ENCODE measurements at regions not wholly inside any gene's neighbourhood (a gene's known extent, or its start where the extent isn't known, plus 50 kb on each side); places are given as distances from the start of the nearest gene placed in this dataset.
A peak's percentile ranks its signal among the peaks of the same experiment; 100 is the strongest.

DNA sequence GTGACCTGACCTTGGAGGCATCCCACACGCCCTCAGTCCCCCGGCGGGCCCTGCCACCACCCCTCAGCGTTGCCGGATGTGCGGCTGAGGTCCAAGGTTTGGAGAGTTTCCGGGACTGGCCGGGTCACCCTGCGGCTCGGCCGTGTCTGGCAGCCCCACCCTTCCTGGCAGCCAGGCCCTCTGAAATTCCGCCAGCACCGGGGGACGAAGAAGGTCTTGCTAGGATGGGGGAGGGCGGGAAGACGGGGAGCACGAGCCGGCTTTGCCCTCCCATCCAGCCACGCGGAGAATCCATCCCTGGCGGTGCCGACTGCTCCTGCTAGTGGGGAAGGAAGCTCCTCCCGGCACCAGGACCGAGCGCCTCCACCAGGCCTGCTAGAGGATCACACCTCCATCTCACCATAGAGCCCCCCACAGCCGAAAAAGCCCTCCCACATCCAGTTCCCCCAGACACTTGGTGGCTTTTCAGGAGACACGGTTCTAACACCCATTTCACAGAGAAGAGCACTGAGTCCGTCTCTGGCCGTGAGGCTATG lies 81.5 kb downstream of the CPN2 start:
- TF ChIP-seq, protein P1, sequence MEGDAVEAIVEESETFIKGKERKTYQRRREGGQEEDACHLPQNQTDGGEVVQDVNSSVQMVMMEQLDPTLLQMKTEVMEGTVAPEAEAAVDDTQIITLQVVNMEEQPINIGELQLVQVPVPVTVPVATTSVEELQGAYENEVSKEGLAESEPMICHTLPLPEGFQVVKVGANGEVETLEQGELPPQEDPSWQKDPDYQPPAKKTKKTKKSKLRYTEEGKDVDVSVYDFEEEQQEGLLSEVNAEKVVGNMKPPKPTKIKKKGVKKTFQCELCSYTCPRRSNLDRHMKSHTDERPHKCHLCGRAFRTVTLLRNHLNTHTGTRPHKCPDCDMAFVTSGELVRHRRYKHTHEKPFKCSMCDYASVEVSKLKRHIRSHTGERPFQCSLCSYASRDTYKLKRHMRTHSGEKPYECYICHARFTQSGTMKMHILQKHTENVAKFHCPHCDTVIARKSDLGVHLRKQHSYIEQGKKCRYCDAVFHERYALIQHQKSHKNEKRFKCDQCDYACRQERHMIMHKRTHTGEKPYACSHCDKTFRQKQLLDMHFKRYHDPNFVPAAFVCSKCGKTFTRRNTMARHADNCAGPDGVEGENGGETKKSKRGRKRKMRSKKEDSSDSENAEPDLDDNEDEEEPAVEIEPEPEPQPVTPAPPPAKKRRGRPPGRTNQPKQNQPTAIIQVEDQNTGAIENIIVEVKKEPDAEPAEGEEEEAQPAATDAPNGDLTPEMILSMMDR (IDR thresholded peaks at IDR 0.05; ENCODE audit: poor library complexity, severe bottlenecking): no peak
- no peaks in the 10 kb centered on the region for H3K4me1 ChIP-seq (ENCODE audit: insufficient read depth, poor library complexity, severe bottlenecking)
- H3K27ac ChIP-seq (ENCODE audit: poor library complexity, severe bottlenecking): no peak overlapping the region
- no peak for ATAC-seq (ENCODE audit: low read depth)
- no peaks in the 10 kb centered on the region for H3K36me3 ChIP-seq (ENCODE audit: low read depth)
- peak; percentile 49 for DNase-seq (ENCODE audit: low spot score)
- H3K27me3 ChIP-seq (ENCODE audit: insufficient read depth, poor library complexity, severe bottlenecking): no peaks in the 10 kb centered on the region
- H3K9me3 ChIP-seq (ENCODE audit: severe bottlenecking): no peaks in the 10 kb centered on the region
- no peak overlapping the region for H3K4me3 ChIP-seq (ENCODE audit: severe bottlenecking)

- H3K4me1 ChIP-seq (ENCODE audit: insufficient read depth, poor library complexity, severe bottlenecking): no peaks in the 10 kb centered on the region
- H3K27me3 ChIP-seq (ENCODE audit: insufficient read depth, poor library complexity, severe bottlenecking): no peaks in the 10 kb centered on the region
- TF ChIP-seq, protein P1 (IDR thresholded peaks at IDR 0.05; ENCODE audit: poor library complexity, severe bottlenecking): no peak
These were observed 80.3 kb downstream of the CPN2 start for GRCh38 chr3:194270627-194271459.

GRCh38 chr3:194271460-194272035 lies 79.6 kb downstream of the CPN2 start:
- Histone ChIP-seq H3K4me1 (ENCODE audit: insufficient read depth, poor library complexity, severe bottlenecking) (no peaks in the 10 kb centered on the region), H3K27me3 (ENCODE audit: insufficient read depth, poor library complexity, severe bottlenecking) (no peaks in the 10 kb centered on the region), H3K27ac (ENCODE audit: poor library complexity, severe bottlenecking) (no peak overlapping the region), H3K36me3 (ENCODE audit: low read depth) (no peaks in the 10 kb centered on the region), H3K4me3 (ENCODE audit: severe bottlenecking) (no peak overlapping the region), H3K9me3 (ENCODE audit: severe bottlenecking) (no peaks in the 10 kb centered on the region)
- ATAC-seq (ENCODE audit: low read depth): no peak
- DNase-seq (ENCODE audit: low spot score): no peak
- TF ChIP-seq, protein P1 (IDR thresholded peaks at IDR 0.05; ENCODE audit: poor library complexity, severe bottlenecking): no peak

More at GRCh38 chr3:194270627-194271459, 80.3 kb downstream of the CPN2 start:
- Histone ChIP-seq H3K36me3 (ENCODE audit: low read depth) (no peaks in the 10 kb centered on the region), H3K4me3 (ENCODE audit: severe bottlenecking) (no peak overlapping the region), H3K9me3 (ENCODE audit: severe bottlenecking) (no peaks in the 10 kb centered on the region), H3K27ac (ENCODE audit: poor library complexity, severe bottlenecking) (no peak overlapping the region)
- ATAC-seq (ENCODE audit: low read depth): no peak
- DNase-seq (ENCODE audit: low spot score): peak; percentile 47

- no peaks in the 10 kb centered on the region for H3K9me3 ChIP-seq (ENCODE audit: severe bottlenecking)
- no peak overlapping the region for H3K4me3 ChIP-seq (ENCODE audit: severe bottlenecking)
- no peaks in the 10 kb centered on the region for H3K4me1 ChIP-seq (ENCODE audit: insufficient read depth, poor library complexity, severe bottlenecking)
- H3K36me3 ChIP-seq (ENCODE audit: low read depth): no peaks in the 10 kb centered on the region
- no peak overlapping the region for H3K27ac ChIP-seq (ENCODE audit: poor library complexity, severe bottlenecking)
- DNase-seq (ENCODE audit: low spot score) (peak; percentile 47), ATAC-seq (ENCODE audit: low read depth) (no peak)
- TF ChIP-seq, protein P1 (IDR thresholded peaks at IDR 0.05; ENCODE audit: poor library complexity, severe bottlenecking): no peak
- no peaks in the 10 kb centered on the region for H3K27me3 ChIP-seq (ENCODE audit: insufficient read depth, poor library complexity, severe bottlenecking)
These were observed 78.9 kb downstream of the CPN2 start for GRCh38 chr3:194272221-194272620.
